ENCODE measurements at regions not wholly inside any gene's neighbourhood (a gene's known extent, or its start where the extent isn't known, plus 50 kb on each side); places are given as distances from the start of the nearest gene placed in this dataset.

DNA sequence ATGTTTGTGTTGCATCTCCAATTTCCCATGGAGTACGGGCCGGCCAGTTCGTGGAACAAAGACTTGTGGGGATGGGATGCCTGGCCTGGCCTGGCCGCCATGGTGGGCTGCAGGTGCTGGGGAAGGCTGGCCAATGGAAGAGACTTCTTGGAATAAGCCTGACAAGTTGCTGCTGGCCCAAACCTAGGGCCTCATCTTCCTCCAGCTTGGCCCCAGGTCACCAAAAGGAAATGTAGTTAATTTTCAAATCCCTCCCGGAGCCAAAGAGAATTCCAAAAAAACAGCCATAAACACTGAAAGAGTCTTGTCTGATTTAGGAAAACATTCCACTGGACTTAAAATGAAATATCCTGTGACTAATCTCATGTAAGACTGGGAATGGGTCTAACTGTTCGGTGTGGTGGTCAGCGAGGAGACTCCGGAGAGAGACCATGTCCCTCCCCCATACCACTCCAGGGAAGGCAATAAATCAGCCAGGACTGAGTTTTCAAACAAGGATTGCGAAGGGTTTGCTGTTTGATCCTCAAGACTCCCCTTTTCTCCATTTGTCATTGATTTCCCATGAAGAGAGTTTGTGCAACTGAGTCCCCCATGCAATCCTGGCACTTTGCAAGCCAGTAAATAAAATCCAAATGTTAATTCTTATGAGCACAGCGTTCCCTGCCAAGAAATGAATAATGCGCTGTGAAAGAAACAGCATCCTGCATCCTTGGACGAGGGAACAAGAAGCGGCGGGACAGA is 128.7 kb upstream of the HABP2 start:
- no peak for DNase-seq

DNA sequence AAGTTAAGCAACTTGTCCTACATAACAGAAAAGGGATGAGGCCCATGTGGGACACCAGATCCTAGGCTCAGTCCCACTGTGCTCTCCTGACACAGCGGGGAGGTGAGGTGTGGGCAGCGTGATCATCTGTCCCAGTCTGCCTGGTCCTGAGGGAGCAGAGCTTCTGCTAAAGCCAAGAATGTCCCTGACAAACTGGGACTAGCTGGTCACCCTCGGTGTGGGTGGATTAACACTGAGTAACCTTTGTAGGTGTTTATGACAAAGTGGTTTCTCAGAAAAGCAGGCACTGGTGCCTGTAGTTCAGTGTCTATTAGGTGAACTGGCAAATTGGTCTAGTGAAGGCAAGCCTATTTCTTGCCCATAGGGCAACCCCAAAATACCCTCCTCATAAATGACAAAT is 127.8 kb upstream of the HABP2 start:
- DNase-seq = no peak

DNA sequence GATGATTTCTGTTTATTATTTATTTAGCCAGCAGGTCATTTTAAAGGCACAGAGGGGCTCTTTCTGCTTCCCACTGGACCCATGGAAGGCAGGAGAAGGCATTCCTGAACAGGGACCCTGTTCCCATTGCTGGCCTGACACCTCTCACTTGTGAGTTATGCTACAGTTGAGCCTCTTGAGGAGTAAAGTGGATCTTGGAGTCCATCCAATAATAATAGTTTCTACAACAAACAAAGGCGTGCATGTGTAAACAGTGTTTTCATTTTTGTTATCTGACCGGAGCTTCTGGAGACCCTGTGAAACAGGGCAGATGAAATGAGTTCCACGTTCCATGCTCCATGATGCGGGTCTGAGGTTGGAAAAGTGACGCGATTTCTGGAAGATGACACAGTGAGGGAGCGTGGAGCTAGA is 127.3 kb upstream of the HABP2 start:
- DNase-seq = no peak

DNA sequence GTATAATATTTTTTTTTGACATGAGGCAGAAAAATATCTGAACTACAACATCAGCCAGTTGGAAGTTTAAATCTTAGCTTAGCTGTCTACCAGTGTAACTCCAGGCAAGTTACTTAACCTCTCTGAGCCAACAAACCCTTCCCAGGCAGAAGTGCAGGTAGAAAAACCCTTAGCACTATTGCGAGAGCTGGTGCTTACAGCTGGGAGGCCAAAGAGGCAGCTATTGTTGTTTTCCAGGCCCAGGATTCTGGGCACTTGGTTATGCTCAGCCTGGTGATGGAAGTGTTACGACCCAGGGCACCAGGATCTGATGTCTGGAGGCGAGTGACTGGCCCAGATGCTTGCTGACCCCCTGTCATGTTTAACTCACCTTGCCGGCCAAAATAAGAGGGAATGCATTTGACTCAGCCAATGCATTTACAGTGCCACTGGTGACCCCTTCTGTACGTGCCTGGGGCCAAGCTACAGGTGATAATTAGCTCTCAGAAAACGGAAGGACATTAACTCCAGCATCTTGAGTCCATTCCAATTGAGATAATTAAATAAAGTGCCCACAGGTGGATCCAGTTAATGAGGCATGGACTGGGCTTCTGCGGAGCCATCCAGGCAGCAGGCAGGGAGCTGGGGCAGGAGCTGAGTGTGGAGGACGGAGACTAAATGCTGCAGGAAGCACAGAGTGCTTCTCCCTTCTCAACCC is 126.5 kb upstream of the HABP2 start:
- DNase-seq = no peak

DNA sequence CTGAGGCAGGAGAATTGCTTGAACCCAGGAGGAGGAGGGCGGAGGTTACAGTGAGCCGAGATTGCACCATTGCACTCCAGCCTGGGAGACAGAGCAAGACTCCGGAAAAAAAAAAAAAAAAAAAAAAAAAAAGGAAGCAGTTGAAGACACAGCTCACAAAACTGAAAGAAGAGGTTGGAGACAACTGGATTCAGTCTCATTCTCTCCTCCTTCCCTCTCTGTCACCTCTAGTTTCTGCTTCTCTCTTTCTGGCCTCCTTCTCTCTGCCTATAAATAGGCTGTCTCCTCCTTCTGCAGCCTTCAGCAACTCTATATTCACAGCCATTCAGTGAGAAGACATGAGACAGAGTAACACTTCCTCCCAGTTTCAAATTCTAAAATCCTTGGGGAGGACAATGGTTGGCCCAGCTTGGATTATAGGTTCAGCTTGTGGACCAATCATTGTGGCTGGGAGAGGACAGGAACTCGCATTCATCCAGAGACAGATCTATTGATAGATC is 125.6 kb upstream of the HABP2 start:
- DNase-seq = no peak

DNA sequence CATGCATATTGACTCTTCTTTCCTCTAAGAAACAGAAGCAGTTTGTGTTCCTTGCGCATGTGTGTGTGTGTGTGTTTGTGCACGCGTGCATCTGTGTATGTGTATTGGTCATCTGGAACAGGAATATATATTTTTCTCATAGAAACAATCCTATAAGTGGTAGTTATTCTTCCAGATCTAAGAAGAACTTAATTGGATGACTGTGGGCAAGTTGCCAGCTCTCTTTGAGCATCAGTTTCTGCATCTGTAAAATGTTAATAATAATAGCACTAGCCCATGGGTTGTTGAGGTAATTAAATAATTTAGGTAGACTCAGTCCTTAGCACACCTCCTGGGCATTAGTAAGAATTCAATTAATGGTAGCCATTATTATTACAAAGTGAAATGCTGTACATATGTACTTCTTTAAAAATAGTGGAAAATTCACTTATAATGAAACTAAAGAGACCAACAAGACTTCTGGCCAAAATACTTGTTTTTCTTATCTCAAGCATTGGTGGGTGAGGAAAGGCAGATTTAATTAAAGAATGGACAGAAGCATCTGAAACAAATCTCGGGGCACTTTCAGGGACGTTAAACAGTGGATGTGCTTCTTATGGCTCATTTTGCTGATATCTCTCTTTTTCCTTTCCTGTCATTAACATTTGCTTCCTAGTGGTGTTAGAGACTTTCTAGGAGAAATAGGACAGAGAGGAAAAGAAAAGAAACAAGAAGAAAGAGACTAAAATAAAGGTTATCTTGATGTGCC is 124.9 kb upstream of the HABP2 start:
- no peak for DNase-seq

DNA sequence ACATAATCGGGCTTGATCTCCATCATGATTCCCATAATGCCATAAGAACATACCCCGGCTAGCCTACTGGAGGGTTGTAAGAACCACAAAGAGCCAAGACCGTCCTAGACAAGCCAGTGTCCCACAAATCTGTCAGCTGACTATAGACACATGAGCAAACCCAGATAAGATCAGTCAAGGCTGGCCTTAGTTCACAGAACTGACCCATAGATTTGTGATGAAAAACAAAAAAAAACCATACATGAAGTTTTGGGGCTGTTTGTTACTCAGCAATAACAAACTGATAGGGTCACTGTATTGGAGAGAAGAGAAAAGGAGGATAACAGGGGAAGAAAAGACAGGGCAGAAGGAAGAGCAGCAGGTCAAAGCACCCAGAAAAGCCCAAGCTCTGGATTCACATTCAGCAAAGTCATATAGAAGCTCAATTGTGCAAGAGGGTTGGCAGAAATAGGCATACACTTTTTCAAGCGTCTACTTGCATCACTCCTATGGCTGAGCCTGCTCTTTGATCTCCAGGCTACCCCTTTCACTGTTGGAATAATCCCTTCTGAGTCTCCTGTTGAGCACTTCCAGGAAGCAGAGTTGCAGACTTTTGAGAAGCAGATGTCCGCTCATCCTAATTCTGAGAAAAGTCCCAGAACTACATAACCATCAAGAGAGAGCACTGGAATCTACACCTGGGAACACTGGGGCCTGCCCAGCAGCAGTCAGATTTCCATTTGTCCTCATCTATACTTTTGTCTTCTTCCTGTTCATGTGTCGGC is 122.0 kb upstream of the HABP2 start:
- no peak for DNase-seq

DNA sequence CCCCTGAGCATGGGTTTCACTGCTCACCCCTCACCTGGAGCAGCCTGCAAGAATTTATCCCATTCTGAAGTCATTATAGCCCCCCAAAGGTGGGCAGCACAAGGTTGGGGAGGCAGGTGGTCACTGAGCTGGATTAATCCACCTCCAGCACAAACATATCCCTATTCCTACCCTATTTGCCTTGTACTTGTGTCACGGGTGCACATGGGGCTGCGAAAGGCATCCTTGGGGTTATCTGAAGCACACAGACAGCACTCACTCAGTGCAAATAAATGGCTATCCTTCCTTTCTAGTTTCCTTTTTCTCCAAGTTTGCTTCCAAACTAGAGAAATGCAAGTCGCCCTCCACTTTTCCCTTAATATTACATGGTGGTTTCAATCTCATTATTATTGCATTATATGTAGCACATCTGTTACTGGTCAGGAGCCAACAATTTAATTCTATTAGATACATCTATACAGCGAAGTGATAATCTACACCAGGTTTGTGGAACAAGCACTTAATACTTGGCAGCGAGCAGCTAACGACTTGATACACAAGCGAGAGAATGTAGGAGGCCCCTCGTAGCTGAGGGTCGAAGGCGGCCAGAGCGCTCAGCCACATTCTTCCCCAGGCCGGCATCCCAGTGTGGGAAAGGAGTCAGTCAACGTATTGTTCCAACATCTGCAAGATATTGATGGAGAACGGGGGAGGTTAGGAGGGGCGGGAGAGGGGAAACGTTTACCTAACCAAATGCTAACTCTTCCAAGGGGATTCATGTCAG is 121.3 kb upstream of the HABP2 start:
- DNase-seq = no peak

DNA sequence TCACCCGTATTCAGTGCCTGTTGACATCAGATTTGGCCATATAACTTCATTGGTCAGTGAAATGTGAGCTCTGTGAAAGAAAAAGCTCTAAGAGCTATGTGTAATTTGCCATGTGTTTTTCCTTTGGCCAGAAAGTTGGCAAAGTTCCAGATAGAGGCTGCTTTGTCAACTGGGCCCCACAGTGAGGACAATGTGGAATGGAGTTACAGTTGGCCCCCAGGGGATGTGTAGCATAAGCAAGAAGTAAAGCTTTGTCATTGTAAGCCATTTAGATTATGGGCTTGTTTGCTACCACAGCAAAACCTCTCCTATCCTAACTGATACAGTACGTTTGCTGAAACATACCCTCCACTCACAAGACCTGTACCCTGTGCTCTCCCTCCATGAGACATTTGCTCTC is 119.1 kb upstream of the HABP2 start:
- no peak for DNase-seq

DNA sequence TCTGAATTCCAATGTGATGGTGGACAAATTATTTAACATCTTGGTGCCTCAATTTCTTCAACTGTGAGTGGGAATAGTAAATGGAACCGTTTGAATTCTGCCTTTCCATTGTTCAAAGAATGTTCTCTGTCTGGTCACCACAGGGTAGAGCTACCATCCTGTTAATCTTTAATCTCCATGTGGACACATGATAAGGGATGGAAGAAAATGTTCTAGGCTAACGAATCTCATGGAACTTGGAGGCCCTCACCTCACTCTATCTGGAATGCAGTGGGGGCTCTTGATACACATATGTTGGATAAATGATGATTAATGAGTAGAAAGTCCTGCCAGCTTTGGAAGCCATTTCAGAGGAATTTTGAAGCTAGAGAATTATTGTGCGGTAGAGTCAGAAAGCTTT is 118.5 kb upstream of the HABP2 start:
- no peak for DNase-seq

DNA sequence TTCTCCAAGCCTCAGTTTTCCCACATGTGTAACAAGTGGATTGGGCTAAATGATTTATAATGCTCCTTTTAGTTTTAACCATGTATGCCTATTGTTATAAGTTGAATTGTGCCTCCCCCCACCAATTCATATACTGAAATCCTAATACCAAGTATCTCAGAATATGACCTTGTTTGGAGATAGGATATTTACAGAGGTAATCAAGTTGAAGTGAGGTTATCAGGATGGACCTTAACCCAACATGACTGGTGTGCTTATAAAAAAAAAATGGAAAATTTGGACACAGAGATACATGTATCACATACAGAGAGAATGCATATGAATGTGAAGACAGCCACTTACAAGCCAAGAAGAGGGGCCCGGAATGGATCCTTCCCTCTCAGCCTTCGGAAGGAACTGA is 117.9 kb upstream of the HABP2 start:
- DNase-seq = no peak

DNA sequence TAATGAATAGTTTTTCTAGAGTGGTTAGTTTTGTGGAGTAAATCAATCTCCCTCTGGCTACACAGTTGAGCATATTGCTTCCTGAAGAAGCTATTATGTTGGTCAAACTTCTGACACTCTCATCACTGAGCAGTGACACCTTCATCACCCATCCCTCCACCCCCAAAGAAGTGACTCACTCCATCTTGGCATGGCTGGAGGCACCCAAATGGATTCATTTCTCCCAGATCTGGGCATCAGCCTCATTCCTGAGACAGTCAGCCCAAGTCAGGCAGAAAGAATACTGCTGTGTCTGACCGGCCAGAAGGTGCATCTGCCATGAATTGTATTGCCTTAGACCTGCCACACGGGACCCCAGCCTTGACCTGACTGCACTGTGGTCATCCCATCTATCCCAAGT is 117.0 kb upstream of the HABP2 start:
- no peak for DNase-seq

DNA sequence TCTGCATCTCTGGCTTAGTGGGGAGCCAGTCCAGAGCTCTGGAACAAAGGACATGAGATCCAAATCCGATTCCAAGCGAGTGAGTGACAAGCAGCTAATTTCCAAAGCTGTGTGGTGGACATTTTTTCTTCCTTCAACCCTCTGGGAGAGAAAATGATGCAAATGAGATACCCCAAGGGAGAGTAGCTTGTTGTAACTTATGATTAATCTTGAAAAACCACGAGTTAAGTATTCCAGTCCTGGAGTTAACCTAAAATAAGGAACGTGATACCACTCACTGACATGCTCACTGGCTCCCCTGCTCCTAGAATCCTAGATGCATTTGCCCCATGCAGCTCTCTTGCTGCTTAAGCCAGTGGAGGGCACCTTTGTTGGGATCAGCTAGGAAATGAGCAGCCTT is 116.0 kb upstream of the HABP2 start:
- no peak for DNase-seq

DNA sequence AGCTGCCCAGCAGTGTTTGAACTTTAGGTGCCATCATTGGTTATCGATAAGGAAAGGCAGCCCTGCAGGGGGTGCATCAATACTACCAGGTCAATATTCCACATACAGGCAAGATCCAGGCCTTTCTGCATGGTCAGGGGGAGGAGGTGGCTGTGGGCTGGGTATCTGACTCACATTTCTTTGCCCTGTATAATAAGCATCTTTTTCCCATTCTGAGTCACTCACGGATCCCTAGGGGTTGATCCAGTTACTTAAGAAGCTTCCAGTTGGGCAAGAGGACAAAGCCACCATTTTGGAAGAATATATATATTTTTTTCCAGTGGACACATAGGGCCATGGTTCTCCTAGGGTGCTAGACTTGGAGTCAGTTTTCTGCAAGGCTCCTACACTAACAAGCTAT is 114.2 kb upstream of the HABP2 start:
- DNase-seq = no peak

DNA sequence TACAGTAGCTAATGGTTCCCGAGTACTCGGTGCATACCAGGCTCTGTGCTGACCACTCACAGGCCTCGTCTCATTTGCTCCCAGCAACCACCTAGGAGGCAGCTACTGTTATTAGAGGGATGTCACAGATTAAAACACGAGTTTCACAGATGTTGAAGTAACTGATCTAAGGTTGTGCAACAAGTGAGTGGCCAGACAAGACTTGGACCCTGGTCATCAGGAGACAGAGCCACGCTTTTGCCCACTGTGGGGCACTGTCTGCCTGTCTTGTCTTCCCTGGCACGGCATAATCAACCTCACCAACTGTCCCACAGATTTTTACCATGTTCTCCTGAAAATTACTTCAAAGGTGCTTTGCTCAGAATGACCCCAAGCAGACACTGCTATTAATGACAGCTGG is 111.6 kb upstream of the HABP2 start:
- no peak for DNase-seq

DNA sequence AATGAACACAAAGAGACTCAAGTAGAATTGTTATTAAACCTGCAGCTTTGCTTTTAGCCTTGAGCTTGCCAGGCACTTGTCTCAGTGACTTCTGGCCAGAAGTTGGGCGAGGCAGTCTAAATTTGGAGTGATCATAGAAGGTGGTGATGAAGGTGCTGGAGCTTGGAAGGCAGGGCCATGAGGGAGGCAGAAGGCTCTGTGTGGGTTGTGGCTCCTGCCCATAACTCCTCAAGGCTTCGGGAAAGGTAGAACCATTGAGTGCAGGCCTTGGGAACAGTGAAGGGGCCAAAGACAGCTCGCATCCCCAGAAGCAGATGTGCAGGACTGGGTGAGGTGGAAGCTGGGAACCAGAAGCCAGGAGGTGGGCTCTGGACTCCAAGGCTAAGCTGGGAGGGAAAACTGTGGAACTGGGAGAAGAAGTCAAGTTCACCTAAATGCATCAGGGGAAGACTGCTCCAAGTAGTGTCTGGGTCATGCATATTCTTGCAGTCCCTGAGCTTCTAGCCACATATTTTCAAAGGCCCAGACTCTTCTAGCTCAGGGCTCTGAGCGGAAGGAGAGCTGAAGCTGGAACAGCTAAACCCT is 111.1 kb upstream of the HABP2 start:
- no peak for DNase-seq

DNA sequence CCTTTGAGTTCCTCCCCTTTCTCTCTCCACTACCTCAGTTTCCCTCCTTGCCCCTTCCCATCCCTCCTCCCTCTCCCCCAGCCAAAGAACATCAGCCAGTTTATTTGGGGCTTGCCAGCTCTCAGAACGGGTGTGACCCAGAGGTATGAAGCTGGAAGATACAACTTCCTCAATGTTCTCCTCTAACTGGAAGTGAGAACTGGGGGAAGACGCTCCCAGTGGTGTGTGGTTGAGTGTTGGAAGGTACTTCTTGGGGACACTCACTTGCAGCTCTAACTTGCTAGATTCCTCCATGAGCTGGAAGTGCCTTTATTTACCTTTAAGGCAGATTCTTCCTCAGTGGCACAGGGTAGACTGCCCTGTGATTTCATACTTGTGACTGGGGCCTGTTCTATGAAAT is 110.5 kb upstream of the HABP2 start:
- DNase-seq = no peak

DNA sequence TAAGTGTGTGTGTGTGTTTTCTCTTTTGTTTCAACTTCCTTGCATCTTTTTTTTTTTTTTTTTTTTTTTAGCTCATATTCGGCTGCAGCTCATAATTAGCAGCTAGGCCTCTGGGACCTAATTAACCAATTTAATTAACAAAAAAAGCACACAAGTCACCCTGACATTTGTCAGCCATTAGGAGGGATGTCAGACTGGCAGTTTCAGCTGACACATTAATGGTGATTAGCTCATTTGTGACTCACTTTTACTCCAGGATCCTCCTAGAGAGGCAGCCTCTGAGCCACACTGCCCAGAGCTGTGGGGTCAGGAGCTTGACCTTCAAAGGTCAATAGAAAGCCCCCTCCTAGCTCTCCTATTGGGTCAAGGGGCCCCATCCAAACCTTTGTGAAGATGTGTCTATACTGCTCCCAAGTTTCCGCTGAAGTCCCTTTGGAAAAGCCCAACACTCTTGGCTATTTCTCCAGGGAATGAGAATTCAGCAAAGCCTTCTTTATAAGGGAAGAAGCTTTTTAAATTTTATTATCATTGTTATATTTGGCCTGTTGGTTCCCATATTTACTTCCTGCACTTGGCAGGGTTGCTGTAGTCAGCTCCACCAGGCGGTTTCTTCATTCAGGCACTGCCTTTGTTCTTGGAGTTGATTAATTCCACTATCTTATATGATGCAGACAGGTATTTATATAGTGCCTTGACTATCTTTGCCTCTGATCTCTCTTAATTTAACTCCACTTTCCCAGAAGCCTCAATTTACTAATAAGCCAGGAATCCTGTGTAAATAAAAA is 109.5 kb upstream of the HABP2 start:
- no peak for DNase-seq

DNA sequence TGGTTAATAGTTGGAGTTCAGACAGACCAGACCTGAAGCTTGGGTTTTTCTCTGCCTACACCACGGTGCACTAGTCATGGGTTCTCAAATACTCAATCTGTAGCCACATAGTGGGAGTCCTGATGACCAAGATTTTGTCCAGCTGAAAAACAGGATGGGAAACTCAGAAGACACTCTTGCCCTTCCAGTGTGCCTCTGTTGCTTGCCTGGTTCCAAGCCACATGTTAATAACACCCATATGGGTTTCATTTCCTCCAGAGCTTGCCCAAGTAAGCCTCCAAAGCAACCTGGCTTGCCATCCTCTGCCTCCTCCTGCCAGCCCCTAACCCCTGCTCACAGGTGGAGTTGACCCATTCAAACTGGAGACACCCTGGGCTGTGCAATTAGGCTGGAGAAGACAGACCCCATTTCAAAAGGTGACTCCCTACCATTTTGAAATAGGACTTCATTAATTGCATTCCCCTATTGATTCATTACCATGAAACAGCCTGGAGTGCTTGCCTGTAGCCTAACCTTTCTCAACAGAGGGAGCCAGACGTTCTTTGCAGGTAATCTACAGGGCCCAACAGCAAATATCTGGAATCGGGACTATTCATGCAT is 108.0 kb upstream of the HABP2 start:
- DNase-seq = no peak

DNA sequence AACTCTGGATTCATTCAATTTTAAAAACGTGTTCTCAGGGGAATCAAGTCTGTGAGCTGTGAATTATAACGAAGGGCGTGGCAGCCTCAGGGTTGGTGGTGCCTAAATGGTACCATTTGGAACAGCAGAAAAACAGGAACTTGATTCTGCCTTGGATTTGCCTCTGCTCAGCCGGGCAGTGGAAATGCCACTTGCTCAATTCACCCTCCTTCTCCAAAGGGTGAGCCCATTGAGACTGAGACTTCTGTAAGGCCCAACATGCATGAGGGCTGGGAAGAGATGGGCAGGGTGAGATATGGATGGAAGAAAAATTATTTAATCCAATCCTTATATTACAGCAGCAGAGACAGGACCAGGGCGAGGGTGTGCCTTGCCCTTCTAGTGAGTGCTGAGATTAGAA is 107.1 kb upstream of the HABP2 start:
- DNase-seq = no peak

DNA sequence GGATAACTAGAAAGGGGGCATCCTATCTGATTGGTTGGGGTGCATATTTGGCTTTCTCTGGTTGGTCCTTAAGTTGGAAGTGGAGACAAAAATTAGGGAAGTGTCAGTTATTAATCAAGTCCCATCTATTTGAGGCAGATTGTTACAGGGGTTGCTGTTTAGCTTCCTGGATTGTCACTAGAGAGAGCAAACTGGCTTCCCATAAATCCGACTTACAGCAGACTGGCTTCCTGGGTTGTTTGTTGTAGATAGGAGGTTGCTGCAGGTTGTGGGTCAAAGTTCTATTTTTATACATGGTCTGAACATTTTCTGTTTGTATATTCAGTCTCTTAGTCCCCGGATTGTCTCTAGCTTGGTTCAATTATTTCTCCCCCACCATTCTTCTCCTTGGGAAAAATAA is 106.1 kb upstream of the HABP2 start:
- no peak for DNase-seq
